DMS153 treated with DMSO at 0.1 percent for 48 hours (cell line): ENCODE measurements at regions not wholly inside any gene's neighbourhood (a gene's known extent, or its start where the extent isn't known, plus 50 kb on each side); places are given as distances from the start of the nearest gene placed in this dataset.
"Not testable (repeated sequence)": the region's sequence is repeated elsewhere in the genome, so short reads cannot be mapped to it uniquely, and the experiment has no call there.

Experiments
- DNase-seq: peaks from one replicate; lab custom pipeline; 2025; ENCODE audit not compliant: unreplicated experiment; lab: John Stamatoyannopoulos, UW

DNA sequence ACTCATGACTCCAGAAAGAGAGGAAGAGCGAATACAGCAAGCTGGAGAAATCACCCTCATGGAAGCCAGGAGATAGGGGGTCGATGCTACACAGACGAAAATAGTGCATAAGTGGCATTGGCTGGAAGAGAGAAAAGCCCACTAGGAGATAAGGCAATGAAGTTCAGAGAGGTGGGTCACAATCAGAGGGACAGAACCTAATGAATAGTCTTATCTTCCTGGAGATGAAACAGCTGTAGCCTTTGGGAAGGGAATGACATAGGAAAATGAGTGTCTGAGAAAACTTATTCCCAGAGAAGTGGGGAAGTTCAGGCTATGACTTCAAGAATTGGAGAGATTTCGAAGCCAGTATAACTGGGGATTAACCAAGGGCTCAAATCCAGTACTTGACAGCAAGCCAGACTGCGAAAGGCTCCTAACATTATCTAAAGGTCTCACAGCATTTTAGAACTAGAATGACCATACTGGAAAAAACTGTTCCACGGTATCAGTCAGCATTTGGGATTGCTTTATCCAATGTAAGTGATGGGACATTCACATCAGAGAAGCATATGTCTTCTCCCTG is 211.1 kb downstream of the ZNF365 start:
- DNase-seq, result no peak

DNA sequence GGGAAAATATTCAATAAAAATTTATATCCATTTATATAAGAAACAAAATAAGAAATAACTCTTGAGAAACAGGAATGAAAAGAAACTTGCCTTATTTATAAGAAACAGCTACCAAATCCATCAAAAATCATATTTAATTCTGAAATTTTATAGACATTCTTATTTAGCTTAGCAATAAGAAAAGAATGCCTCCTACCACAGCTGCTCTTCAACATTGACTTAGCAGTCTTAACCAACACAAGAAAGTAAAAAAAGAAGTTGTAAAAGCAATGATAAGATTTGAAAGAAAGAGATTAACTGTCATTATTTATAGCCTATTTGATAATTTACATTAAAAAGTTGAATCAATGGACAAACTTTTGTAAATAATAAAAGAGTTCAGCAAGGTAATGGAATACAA is 212.8 kb downstream of the ZNF365 start:
- DNase-seq, result no peak

DNA sequence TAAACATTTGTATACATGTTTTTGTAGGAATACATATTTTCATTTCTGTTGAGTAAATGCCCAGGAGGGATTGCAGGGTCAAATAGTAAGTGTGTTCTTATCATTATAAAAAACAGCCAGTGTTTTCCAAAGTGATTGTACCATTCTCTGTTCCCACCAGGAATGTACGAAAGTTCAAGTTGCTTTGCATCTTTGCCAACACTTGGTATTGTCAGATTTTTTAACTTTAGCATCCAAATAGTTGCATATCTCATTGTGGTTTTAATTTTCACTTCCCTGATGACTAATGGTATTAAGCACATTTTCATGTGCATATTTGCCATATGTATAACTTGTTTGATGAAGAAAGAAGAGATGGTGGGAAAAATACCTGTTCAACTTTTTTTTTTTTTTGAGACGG is 213.9 kb downstream of the ZNF365 start:
- DNase-seq, result no peak

DNA sequence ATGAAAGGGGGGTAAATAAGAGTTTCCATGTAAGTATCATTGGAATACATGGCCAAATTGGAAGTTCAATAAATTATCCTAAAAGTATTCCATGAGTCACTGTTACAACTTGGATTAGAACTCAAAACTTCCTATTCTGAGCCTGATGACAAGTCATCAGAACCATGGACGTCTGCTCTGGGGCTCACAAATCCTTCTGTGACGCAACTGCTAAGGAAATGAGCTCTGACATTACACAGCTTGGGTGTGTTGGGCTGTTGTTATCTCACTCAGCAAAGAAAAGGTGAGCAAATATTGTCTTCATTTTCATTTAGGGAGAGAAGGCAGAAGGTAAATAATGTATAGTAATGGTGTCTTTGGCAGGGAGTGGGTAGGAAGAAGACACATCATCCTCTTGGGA is 214.8 kb upstream of the ADO start:
- no peak for DNase-seq

DNA sequence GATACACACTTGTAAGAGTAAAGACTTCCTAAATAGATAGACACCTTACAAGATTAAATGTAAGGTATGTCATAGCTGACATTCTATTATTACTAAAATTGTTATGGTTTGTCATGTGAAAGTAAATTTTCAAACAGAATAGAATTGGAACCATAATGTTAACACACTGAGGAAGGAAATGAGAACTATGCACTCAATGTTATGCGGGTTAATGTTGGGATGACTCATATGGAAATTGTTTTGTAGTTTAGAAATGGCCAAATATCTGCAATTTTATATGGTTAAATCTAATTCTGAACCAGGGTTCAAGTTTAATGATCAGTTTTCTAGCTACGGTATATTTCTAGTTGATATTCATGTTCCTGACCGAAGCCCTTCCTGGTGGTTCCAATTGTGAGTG is 214.2 kb upstream of the ADO start:
- DNase-seq, result no peak

DNA sequence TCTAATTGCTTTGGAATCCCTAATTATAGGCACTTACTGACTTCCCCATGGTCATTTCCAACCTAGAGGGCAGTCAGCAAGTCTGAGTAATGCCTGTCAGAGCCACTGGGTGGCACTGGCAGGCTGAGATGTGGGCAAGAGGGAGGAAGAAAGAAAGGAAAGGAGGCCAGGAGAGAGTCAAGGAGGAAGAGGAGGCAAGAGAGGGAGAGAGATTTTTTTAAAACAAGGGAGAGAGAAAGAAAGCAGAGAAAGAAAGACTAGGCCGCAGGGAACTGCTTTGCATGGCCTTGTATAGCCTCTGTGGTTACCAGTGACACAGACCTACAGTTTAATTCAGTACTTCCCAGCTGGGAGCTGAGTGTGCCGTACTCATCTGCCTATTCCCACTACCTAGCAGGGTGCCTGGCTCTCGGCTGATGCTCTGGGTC is 210.4 kb upstream of the ADO start:
- peak; percentile 48 for DNase-seq

DNA sequence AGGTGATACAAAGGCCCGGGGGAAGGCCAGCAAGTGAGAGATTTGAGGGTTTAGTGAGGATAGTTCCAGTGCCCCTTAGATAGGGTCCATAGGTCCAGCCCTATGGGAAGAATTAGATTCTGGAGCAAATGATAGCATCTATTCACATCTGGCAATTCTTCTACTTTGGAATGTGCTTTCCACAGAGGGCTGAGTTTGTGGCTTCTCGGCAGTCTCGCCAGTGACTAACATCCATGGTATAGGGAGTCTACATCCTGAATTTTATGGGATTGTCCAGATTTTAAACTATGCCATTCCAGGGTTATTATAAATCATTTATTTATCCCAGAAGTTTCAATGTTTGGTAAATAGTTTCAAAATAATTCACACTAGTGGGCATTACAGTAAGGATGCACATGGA is 207.3 kb upstream of the ADO start:
- DNase-seq, result no peak

DNA sequence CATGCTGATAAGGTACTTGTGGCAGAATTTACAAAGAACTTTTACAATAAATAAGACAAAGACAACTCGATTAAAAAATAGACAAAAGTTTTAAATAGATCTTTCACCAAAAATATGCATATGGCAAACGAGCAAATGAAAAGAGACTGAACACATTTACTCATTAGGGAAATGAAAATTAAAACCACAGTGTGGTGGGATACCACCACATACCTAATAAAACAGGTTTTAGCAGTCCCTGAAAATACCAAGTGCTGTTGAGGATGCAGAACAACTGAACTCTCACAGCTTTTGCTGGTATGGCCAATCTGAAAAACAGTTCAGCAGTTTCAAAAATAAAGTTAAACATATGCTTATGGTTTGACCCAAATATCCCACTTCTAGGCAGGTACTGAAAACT is 205.4 kb upstream of the ADO start:
- peak; percentile 27 for DNase-seq

DNA sequence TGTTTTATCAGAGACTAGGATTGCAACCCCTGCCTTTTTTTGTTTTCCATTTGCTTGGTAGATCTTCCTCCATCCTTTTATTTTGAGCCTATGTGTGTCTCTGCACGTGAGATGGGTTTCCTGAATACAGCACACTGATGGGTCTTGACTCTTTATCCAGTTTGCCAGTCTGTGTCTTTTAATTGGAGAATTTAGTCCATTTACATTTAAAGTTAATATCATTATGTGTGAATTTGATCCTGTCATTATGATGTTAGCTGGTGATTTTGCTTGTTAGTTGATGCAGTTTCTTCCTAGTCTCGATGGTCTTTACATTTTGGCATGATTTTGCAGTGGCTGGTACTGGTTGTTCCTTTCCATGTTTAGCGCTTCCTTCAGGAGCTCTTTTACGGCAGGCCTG is 198.0 kb upstream of the ADO start:
- DNase-seq, result not testable (repeated sequence)

DNA sequence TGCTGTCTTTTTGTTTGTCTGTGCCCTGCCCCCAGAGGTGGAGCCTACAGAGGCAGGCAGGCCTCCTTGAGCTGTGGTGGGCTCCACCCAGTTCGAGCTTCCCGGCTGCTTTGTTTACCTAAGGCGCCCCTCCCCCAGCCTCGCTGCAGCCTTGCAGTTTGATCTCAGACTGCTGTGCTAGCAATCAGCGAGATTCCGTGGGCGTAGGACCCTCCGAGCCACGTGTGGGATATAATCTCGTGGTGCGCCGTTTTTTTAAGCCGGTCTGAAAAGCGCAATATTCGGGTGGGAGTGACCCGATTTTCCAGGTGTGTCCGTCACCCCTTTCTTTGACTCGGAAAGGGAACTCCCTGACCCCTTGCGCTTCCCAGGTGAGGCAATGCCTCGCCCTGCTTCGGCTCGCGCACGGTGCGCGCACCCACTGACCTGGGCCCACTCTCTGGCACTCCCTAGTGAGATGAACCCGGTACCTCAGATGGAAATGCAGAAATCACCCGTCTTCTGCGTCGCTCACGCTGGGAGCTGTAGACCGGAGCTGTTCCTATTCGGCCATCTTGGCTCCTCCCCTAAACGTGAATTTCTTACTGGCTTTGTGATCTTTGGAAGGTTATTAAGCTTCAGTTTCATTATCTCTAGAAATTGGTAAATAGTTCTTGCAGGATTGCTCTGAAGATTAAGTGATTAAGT is 196.2 kb upstream of the ADO start:
- DNase-seq, result not testable (repeated sequence)

DNA sequence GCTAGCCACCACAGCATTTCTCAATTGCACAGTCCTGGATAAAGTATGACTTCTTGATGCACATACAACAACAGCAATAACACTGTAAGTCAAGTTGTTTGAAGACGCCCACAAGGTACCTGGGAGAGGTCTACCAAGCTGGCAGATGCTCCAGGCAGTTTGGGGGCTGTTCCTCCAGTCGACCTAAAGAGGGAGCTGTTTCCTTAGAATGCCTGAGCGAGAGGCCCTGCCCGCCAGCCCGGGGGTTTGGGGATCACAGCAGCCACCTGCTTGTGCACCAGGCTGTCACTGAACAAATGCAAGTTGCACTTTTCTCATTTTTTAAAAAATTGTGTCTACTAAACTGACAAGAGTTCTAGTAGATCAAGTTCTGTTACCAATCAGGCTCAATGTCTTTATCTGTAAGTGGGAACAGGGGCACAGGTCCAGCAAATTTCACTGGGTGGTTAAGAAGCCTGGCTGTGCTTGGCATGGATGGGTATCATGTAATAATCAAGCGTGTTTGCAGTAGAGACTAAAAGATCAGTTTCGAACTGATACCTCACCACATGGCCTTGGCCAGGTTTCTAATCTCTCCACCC is 193.8 kb upstream of the ADO start:
- peak; percentile 46 for DNase-seq

DNA sequence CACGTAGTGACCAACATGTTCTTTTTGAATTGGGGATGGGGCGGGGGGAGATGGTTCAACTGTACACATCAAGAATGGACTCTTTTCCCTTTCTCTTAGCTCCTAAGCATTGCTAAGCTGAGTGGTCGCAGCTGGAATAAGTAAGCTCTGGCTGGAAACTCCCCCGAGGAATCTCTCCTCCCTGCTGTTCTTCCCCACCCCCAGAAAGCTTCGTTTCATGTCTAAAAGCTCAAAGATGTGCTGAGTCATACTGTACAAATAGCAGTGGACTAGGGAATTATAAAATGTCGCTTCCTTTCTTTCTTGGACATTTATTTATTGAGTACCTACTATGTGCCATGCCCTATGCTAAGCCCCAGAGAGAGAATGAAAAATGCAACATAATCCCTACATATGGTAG is 191.1 kb upstream of the ADO start:
- DNase-seq, result no peak

DNA sequence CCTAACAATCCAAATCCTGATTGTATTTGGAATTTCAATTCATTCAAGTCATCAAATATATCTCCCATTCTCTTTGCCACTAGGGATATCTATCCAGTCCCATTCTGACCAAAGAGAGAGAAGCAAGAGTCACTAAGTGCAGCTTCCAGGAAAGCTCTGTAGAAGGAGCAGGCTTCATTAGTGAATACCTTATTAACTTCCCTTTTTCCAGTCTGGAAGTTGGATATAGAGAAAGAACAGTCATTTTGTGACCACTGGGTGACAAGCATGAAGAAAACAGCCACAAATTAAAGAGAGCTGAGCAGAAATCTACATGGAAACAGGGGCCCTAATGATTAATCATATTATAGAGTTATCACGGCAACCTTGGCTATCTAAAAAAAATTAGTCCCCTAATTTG is 190.7 kb upstream of the ADO start:
- DNase-seq, result no peak

DNA sequence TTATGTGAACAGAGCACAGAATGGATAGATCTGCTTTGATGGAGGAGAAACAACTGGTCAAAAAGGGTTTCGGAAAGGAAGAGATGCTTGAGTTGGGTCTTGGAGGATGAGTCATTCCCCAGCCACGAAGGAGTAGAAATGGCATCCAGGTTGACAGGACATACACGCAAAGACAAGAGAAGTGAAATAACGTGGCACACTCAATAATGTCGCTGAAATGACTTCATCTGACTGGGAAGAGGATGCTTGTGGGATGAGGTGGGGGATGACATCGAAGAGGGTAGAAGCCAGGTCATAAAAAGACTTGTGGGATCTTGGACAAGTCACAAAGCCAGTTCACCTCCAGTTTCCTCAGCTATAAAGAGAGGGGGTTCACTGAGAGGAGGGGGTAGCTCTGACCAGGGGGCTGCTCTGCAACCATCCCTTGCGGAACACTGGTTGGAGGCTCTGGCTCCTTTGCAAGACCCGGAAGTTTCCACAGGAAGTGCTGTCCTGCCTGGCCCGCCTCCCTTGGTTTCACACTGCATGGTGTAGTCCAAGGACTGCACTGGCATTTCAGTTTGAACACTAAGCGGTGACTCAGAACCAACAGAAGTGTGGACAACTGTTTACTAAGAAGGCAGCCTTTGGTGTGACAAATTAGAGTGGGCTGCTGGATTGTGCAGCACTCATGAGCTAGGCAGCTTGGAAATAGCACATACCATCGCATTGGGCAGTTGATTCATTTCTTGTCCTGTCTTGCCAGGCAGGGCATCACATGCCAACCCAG is 189.9 kb upstream of the ADO start:
- no peak for DNase-seq

DNA sequence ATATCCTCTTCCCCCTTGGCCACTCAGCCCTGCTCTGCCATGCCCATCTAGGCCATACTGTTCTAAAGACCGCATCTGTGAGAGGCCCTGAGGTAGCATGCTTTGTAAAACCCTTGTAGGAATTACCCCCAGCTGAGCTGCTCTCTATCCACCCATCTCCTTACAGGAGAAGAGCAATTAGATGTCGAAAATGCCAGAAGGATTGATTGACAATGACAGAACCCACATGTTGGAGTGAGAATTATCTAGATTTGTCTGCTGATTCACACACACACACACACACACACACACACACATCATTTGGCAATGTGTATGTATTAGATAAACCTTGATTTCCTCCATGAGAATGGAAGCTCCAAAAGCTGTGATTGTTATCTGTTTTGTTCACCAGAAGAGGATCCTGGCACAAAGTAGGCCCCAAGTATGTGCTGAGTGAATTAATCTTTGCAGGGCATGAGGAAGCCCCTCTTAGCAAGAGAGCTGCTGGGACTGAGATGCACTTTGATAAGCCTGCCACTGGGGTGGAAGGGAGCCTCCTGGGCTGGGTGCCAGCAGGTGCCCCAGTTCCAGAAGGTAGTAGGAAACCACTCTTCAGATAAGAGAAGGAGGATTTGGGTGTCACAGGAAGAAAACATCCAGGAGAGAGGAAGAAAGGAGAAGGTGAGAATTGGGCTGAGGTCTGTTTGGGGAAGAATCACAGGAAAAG is 187.5 kb upstream of the ADO start:
- DNase-seq, result no peak

DNA sequence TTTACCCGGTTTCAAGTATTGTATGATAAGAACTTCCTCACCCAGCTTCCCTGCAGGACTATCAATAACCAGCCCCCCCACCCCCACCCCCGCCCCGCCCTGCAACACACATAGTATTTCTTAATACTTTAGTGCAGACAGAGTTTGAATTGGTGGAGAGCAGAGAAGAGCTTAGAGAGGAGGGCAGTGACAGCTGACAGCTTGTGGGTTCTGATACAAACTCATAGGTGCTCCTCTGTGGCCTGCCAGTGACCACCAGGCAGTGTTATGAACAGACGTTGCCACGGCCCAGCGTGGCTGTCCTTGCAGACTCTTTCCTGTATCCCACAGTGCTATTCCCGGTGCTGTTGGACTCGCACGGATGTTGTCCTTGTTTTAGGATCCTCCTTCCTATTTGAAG is 186.9 kb upstream of the ADO start:
- DNase-seq, result no peak

DNA sequence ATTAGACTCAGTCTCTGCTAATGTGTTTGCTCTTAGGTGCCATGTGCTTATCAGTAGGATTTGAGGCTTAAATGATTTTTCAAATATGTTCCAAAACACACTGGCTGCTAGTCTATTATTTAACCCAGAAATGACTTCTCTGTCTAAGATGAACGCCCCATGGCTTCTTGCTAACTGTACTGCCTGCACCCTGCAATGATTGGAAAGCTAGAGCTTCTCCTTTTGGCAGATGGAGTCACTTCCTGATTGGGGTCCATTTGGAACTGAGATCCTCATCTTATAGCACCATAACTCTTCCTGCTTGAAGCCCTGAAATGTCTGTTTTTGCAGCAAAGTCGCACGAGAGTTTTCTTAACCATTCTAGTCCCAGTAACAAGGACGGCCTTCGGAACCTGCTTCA is 186.5 kb upstream of the ADO start:
- no peak for DNase-seq

DNA sequence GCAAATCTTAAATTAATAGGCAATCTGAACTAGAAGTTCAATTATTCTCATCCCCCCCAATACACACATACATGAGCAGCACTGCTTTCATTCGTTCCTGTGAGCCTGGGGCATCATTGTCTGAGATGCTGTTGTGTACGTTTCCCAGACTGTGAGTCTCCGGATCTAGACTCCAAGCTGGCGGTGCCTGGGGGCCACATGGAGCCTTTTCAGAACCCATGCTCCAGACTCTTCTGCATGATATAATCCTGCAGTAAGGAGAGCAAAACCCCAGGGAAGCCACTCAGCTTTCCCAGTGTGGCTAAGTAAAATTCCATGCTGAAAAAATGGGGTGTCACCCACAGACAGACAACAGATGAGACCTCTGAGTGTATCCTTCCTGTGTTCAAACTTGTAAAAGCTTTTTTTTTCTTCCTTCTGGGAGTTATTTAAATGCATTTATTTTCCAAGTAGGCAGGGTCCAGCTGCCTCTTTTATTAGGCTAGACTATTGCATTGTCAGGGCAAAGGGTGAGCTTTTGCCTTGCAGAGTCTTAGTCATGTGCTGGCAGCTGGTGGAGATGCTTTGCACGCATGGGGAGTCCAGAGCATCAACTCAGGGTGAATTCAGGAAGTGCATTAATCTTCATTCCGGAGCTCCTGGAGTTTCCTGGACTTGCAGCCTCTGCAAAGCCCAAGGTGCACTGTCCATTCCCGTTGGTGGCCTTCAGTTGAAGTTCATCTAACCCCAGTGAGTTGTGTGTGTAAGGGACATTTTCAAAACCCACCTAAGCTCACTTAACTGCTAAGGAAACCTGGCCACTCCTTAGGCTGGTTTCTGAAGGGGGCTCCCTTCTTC is 185.7 kb upstream of the ADO start:
- no peak for DNase-seq

DNA sequence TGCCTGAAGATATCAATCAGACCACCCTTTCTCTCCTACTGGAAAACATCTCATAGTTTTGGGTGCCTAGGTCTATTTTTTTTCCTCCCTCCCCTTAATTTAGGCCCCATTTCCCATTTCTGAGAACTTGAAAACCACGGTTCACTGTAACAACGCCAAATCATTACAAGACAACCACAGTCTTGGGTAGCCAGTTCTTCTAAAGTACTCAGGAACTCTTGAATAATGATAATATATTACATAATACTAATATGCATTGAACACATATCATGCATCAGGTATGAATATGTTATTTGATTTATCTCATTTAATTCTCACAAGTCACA is 185.1 kb upstream of the ADO start:
- DNase-seq, result no peak

DNA sequence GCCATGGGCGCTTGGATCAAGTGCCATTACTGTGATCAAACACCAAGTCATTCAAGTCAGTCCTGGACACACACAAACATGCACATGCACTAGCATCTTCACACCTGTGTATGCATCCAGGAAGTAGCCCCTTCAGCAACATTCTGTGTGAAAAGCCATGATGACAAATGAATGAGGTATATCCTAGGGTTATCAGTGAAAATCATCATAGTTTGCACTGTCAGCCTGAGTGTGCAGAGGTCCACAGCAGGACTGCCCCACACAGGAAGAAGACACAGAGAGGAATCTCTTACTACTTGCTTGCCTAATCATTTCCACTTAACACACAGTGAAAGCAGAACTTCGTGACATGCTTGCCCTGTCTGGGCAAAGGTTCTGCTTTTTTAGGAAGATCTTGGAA is 184.0 kb upstream of the ADO start:
- no peak for DNase-seq

DNA sequence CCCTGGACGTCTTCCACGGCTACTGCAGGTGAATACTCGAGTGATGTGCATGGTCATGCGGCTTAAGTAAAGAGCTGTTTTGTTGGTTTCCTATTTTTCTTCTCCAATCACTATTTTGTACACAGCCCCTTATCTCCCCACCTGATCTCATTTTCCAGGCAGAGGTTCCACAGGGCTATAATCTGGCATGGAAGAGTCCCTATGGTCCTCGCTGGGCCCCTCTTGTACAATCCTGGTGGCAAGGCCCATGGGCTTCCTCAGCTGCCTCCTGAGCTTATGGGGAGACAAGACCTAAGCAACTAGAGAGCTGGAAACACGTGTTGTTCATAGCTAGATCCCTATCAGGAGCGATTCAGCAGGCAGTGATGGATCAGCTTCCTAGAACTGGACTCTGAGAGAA is 181.3 kb upstream of the ADO start:
- no peak for DNase-seq
